ENCODE measurements at regions not wholly inside any gene's neighbourhood (a gene's known extent, or its start where the extent isn't known, plus 50 kb on each side); places are given as distances from the start of the nearest gene placed in this dataset.

DNA sequence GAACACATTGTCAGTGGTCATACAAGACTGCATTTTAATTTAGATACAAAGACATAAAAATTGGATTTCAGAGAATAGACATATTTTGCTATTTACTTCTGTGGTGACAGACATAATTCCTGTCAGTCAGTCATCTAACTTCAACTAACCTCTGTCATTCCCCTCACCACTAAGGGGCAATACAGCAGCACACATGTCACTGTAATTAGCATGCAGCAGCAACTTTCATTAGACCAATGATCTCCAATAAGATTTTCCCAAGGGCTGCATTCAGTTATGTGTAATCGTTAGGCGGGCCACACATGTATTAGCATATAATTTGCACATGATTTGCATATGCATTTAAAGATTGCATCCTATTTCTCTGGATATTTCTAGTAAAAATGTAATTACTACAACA is 624.5 kb downstream of the NR4A2 start:
- H3K4me1 ChIP-seq (ENCODE audit: control insufficient read depth, extremely low read depth, insufficient read depth, low read length), result no peaks in the 10 kb centered on the region
- no peak for DNase-seq (ENCODE audit: low read depth, low spot score)
- intact Hi-C loops (cut with micrococcal nuclease) (no loop called here), dilution Hi-C loops (cut with MboI; ENCODE audit: extremely low pct_ligation_motif_present, low sequenced_read_pairs) (no loop called here)
- no peaks in the 10 kb centered on the region for H3K9me1 ChIP-seq (replicated peaks; ENCODE audit: control insufficient read depth, extremely low read depth, insufficient read depth, low read length)
- no TSS peak for BruUV-seq (replicated peaks)
- ChIA-PET CTCF (no interaction called here), POLR2A (no interaction called here)
- no peak for FAIRE-seq
- no peak overlapping the region for H3K4me2 ChIP-seq (ENCODE audit: insufficient read depth, low read length)
- H2AFZ ChIP-seq (ENCODE audit: low read depth, low read length), result no peak overlapping the region
- H3K27ac ChIP-seq (ENCODE audit: insufficient read depth, low read depth, low read length), result no peak overlapping the region
- TF ChIP-seq, protein P1, sequence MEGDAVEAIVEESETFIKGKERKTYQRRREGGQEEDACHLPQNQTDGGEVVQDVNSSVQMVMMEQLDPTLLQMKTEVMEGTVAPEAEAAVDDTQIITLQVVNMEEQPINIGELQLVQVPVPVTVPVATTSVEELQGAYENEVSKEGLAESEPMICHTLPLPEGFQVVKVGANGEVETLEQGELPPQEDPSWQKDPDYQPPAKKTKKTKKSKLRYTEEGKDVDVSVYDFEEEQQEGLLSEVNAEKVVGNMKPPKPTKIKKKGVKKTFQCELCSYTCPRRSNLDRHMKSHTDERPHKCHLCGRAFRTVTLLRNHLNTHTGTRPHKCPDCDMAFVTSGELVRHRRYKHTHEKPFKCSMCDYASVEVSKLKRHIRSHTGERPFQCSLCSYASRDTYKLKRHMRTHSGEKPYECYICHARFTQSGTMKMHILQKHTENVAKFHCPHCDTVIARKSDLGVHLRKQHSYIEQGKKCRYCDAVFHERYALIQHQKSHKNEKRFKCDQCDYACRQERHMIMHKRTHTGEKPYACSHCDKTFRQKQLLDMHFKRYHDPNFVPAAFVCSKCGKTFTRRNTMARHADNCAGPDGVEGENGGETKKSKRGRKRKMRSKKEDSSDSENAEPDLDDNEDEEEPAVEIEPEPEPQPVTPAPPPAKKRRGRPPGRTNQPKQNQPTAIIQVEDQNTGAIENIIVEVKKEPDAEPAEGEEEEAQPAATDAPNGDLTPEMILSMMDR (IDR thresholded peaks at IDR 0.05; ENCODE audit: extremely low read depth in 1 of 2, insufficient read depth in 1 of 2, low read depth in 1 of 2, low read length in 2 of 2), result no peak
- TF ChIP-seq FOS (IDR thresholded peaks at IDR 0.05; ENCODE audit: borderline replicate concordance, insufficient read depth, low read length) (no peak), POLR2AphosphoS5 (IDR thresholded peaks at IDR 0.05; ENCODE audit: insufficient read depth, low read depth, low read length) (no peak), JUN (IDR thresholded peaks at IDR 0.05; ENCODE audit: borderline replicate concordance, insufficient read depth, insufficient read length, low read depth) (no peak), POLR2A (IDR thresholded peaks at IDR 0.05; ENCODE audit: low read depth, low read length) (no peak), EZH2 (IDR thresholded peaks at IDR 0.05; ENCODE audit: borderline replicate concordance, low read depth, low read length, severe bottlenecking) (no peak), GATA2 (IDR thresholded peaks at IDR 0.05; ENCODE audit: insufficient read depth, insufficient read length, low read depth, low read length) (no peak), MYC (IDR thresholded peaks at IDR 0.05; ENCODE audit: low read depth, low read length) (no peak)
- TF ChIP-seq, protein P2, sequence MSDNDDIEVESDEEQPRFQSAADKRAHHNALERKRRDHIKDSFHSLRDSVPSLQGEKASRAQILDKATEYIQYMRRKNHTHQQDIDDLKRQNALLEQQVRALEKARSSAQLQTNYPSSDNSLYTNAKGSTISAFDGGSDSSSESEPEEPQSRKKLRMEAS (IDR thresholded peaks at IDR 0.05; ENCODE audit: insufficient read depth, insufficient read length), result no peak
- H3K9me3 ChIP-seq (replicated peaks; ENCODE audit: control insufficient read depth, insufficient read depth, low read length), result no peaks in the 10 kb centered on the region
- H3K9ac ChIP-seq (replicated peaks; ENCODE audit: extremely low read depth, insufficient read depth, low read length), result no peak overlapping the region
- no peaks in the 10 kb centered on the region for H3K79me2 ChIP-seq (ENCODE audit: control insufficient read depth, insufficient read depth, low read length)
- H4K20me1 ChIP-seq (replicated peaks; ENCODE audit: control insufficient read depth, extremely low read depth, insufficient read depth, low read length), result no peaks in the 10 kb centered on the region
- no peaks in the 10 kb centered on the region for H3K36me3 ChIP-seq (ENCODE audit: control insufficient read depth in 2 of 2, extremely low read depth in 1 of 2, insufficient read depth in 2 of 2, low read length in 2 of 2)
- no peaks in the 10 kb centered on the region for H3K27me3 ChIP-seq (ENCODE audit: control insufficient read depth in 2 of 2, insufficient read depth in 2 of 2, low read length in 2 of 2)
- H3K4me3 ChIP-seq (replicated peaks in 1 of 3; ENCODE audit: insufficient read depth in 1 of 3, low read depth in 1 of 3, low read length in 3 of 3), result no peak overlapping the region
